HL-60 (cell line): ENCODE measurements at regions not wholly inside any gene's neighbourhood (a gene's known extent, or its start where the extent isn't known, plus 50 kb on each side); places are given as distances from the start of the nearest gene placed in this dataset.

Source experiments
- DNase-seq, 2 experiments: peaks; one replicate each; pipeline ENCODE4 v3.0.0-alpha.2; 2010 to 2020; ENCODE audit warnings: low read depth in 1 of 2, low spot score in 1 of 2
- H3K27ac ChIP-seq: fragments of 250-450 bp; sonication (Bioruptor Pico); replicated peaks from 2 replicates; pipeline ENCODE4 v1.5.1; 2020; ENCODE audit warnings: mild to moderate bottlenecking, moderate library complexity
- H3K27me3 ChIP-seq: fragments of 250-450 bp; sonication (Bioruptor Pico); 2 replicates; pipeline ENCODE4 v1.5.1; 2021; ENCODE audit warnings: mild to moderate bottlenecking, moderate library complexity; ENCODE audit not compliant: insufficient read depth, poor library complexity, severe bottlenecking
- H3K4me3 ChIP-seq: replicated peaks from 2 replicates; pipeline ENCODE4 v1.5.1; 2011; ENCODE audit warnings: mild to moderate bottlenecking, control low read depth, low read length; ENCODE audit not compliant: insufficient read depth
- GABPA ChIP-seq: IDR thresholded peaks from 2 replicates; pipeline ENCODE4 v1.6.1; 2012; ENCODE audit warnings: low read depth
- POLR2AphosphoS5 ChIP-seq: IDR thresholded peaks from 2 replicates; pipeline ENCODE4 v1.6.1; 2012; ENCODE audit warnings: low read depth
- SPI1 ChIP-seq: IDR thresholded peaks from 2 replicates; pipeline ENCODE4 v1.6.1; 2012; ENCODE audit warnings: low read depth, mild to moderate bottlenecking, borderline replicate concordance
- TF ChIP-seq, protein P1 (sequence below): IDR thresholded peaks from one replicate; pipeline ENCODE4 v1.5.1; 2011; ENCODE audit warnings: low read length, control low read depth, inconsistent platforms; ENCODE audit not compliant: insufficient read depth
- TF ChIP-seq, protein P2 (sequence below): IDR thresholded peaks from 2 replicates; pipeline ENCODE4 v1.6.1; 2012; ENCODE audit warnings: low read depth; ENCODE audit not compliant: insufficient replicate concordance

DNA sequence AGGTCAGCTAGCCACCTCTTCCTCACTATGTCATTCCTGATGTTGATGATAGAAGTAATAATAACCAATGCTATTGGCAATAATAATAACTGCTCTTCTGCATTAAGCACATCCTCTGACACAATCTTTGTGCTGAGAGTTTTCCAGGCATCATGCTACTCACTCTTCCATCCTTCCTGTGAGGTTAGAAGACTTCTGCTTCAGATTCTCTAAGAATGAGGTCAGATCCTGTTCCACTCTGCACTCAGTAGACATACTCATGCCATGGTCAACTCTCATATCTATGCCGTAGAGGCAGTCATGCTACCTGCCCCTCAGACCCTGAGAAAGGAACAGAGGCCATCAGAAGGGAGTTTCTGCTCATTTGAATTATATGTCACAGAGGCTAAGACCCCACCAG is 98.1 kb upstream of the TOP1 start:
- TF ChIP-seq, protein P1, sequence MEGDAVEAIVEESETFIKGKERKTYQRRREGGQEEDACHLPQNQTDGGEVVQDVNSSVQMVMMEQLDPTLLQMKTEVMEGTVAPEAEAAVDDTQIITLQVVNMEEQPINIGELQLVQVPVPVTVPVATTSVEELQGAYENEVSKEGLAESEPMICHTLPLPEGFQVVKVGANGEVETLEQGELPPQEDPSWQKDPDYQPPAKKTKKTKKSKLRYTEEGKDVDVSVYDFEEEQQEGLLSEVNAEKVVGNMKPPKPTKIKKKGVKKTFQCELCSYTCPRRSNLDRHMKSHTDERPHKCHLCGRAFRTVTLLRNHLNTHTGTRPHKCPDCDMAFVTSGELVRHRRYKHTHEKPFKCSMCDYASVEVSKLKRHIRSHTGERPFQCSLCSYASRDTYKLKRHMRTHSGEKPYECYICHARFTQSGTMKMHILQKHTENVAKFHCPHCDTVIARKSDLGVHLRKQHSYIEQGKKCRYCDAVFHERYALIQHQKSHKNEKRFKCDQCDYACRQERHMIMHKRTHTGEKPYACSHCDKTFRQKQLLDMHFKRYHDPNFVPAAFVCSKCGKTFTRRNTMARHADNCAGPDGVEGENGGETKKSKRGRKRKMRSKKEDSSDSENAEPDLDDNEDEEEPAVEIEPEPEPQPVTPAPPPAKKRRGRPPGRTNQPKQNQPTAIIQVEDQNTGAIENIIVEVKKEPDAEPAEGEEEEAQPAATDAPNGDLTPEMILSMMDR, result no peak
- TF ChIP-seq POLR2AphosphoS5 (no peak), GABPA (no peak), SPI1 (no peak)
- DNase-seq, result no peak
- Histone ChIP-seq H3K27ac (no peak overlapping the region), H3K4me3 (no peak overlapping the region), H3K27me3 (peaks cover 8% of the 10 kb centered on the region)

GRCh38 chr20:40931410-40932044 is 97.1 kb upstream of the TOP1 start:
- DNase-seq, result no peak
- TF ChIP-seq GABPA, result no peak
- TF ChIP-seq SPI1, result no peak
- TF ChIP-seq, protein P1, result no peak
- TF ChIP-seq POLR2AphosphoS5, result no peak
- TF ChIP-seq, protein P2, sequence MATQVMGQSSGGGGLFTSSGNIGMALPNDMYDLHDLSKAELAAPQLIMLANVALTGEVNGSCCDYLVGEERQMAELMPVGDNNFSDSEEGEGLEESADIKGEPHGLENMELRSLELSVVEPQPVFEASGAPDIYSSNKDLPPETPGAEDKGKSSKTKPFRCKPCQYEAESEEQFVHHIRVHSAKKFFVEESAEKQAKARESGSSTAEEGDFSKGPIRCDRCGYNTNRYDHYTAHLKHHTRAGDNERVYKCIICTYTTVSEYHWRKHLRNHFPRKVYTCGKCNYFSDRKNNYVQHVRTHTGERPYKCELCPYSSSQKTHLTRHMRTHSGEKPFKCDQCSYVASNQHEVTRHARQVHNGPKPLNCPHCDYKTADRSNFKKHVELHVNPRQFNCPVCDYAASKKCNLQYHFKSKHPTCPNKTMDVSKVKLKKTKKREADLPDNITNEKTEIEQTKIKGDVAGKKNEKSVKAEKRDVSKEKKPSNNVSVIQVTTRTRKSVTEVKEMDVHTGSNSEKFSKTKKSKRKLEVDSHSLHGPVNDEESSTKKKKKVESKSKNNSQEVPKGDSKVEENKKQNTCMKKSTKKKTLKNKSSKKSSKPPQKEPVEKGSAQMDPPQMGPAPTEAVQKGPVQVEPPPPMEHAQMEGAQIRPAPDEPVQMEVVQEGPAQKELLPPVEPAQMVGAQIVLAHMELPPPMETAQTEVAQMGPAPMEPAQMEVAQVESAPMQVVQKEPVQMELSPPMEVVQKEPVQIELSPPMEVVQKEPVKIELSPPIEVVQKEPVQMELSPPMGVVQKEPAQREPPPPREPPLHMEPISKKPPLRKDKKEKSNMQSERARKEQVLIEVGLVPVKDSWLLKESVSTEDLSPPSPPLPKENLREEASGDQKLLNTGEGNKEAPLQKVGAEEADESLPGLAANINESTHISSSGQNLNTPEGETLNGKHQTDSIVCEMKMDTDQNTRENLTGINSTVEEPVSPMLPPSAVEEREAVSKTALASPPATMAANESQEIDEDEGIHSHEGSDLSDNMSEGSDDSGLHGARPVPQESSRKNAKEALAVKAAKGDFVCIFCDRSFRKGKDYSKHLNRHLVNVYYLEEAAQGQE, result no peak
- Histone ChIP-seq H3K27ac (no peak overlapping the region), H3K27me3 (peaks cover 9% of the 10 kb centered on the region), H3K4me3 (no peak overlapping the region)

DNA sequence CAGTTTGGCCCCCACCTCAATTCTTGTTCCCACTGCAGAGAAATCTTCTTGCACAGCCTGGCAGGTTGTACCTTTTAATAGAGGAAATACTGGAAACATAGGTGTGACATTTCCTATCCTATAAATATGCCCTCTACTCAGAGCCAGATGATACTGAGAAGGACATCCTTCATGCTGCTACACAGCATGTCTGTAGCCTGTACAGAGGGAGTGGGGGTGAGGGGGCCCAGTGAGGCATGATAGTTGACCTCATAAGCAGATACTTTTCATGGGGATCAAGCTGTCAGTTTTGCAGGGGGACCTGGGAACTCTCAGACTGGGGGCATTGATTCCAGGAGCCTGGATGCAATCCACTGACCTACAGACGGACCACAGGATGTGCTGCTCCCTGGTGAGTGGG is 96.2 kb upstream of the TOP1 start:
- TF ChIP-seq POLR2AphosphoS5 (no peak), GABPA (no peak), SPI1 (no peak)
- TF ChIP-seq, protein P2, result no peak
- TF ChIP-seq, protein P1, result no peak
- no peak overlapping the region for H3K4me3 ChIP-seq

GRCh38 chr20:40933758-40934157 is 94.9 kb upstream of the TOP1 start:
- no peak for DNase-seq
- Histone ChIP-seq H3K4me3 (no peak overlapping the region), H3K27ac (no peak overlapping the region), H3K27me3 (peaks cover 5% of the 10 kb centered on the region)
- TF ChIP-seq, protein P2, result no peak
- TF ChIP-seq, protein P1, result no peak
- TF ChIP-seq POLR2AphosphoS5 (no peak), SPI1 (no peak), GABPA (no peak)

More for the DNA sequence above, 96.2 kb upstream of the TOP1 start:
- DNase-seq, result no peak
- no peak overlapping the region for H3K27ac ChIP-seq
- H3K27me3 ChIP-seq, result peaks cover 6% of the 10 kb centered on the region
